ENCODE measurements at regions not wholly inside any gene's neighbourhood (a gene's known extent, or its start where the extent isn't known, plus 50 kb on each side); places are given as distances from the start of the nearest gene placed in this dataset.
A peak's percentile ranks its signal among the peaks of the same experiment; 100 is the strongest.

- Histone ChIP-seq H4K8ac (replicated peaks; ENCODE audit: insufficient read length, low read depth, low read length) (no peak overlapping the region), H3K4ac (ENCODE audit: low read depth, low read length) (no peak overlapping the region), H3K27ac (ENCODE audit: insufficient read length, low read depth, low read length) (no peak overlapping the region), H3K23me2 (ENCODE audit: insufficient read length, low read depth, low read length, poor library complexity, severe bottlenecking) (no peaks in the 10 kb centered on the region), H3K4me1 (ENCODE audit: insufficient read depth, low read length) (no peaks in the 10 kb centered on the region), H3K9ac (ENCODE audit: extremely low read depth, insufficient read length, low read length) (no peak overlapping the region), H2BK20ac (ENCODE audit: low read depth, low read length, poor library complexity, severe bottlenecking) (no peak overlapping the region), H3K79me1 (ENCODE audit: insufficient read depth, low read depth, low read length, poor library complexity, severe bottlenecking) (no peaks in the 10 kb centered on the region), H4K20me1 (ENCODE audit: control insufficient read depth, insufficient read depth, insufficient read length) (no peaks in the 10 kb centered on the region), H2BK120ac (ENCODE audit: low read depth, low read length, poor library complexity, severe bottlenecking) (no peak overlapping the region), H3K79me2 (ENCODE audit: insufficient read depth, low read length) (no peaks in the 10 kb centered on the region), H4K91ac (ENCODE audit: insufficient read length, low read depth, low read length) (no peak overlapping the region), H3K9me3 (ENCODE audit: control insufficient read depth, low read depth, low read length) (no peaks in the 10 kb centered on the region), H2BK15ac (ENCODE audit: low read depth, low read length) (no peak overlapping the region), H2BK5ac (ENCODE audit: insufficient read length, low read length) (no peak overlapping the region), H3K14ac (ENCODE audit: insufficient read depth, low read length) (no peak overlapping the region), H2AK5ac (ENCODE audit: insufficient read length, low read length) (no peak overlapping the region), H3K4me2 (ENCODE audit: insufficient read depth, insufficient read length, low read length) (no peak overlapping the region), H3T11ph (ENCODE audit: low read length) (no peak overlapping the region), H3K56ac (ENCODE audit: insufficient read length, low read depth, low read length) (no peak overlapping the region), H3K23ac (ENCODE audit: insufficient read length, low read depth, low read length) (no peak overlapping the region), H2BK12ac (ENCODE audit: insufficient read length, low read depth, low read length) (no peak overlapping the region), H2AFZ (ENCODE audit: low read length) (no peak overlapping the region), H3K18ac (ENCODE audit: insufficient read length, low read depth, low read length) (no peak overlapping the region), H4K5ac (ENCODE audit: insufficient read length, low read depth, low read length) (no peak overlapping the region), H3K27me3 (ENCODE audit: insufficient read depth, low read length) (no peaks in the 10 kb centered on the region)
- WGBS (ENCODE audit: extremely low coverage, insufficient read length, low lambda C conversion rate) = no CpG with 5 or more reads among the region's 3 CpGs
- H3K4me1 Mint-ChIP-seq = peaks cover 3 to 4% of the 10 kb centered on the region in 2 experiments; a peak in 1 of 4 replicates
- no peak for DNase-seq
- 0 out of 7 replicates have a peak overlapping the region, but pooled peaks of 1 of the 3 experiments have one; percentile 38 for H3K27ac Mint-ChIP-seq
- H3K9me3 Mint-ChIP-seq = no peaks in the 10 kb centered on the region
- H3K4me3 Mint-ChIP-seq = no peak overlapping the region
- no peak for TF ChIP-seq CTCF (conservative IDR thresholded peaks at IDR 0.05)
- H3K36me3 Mint-ChIP-seq (ENCODE audit: insufficient read depth in 1 of 3, low read depth in 3 of 3) = no peaks in the 10 kb centered on the region
- H3K27me3 Mint-ChIP-seq (ENCODE audit: low read depth) = no peaks in the 10 kb centered on the region
Measured at GRCh38 chr14:61643555-61643954, 51.8 kb upstream of the HIF1A start.

Measured in H9 (cell line).